ENCODE measurements at regions not wholly inside any gene's neighbourhood (a gene's known extent, or its start where the extent isn't known, plus 50 kb on each side); places are given as distances from the start of the nearest gene placed in this dataset.
A peak's percentile ranks its signal among the peaks of the same experiment; 100 is the strongest.
"Not testable (repeated sequence)": the region's sequence is repeated elsewhere in the genome, so short reads cannot be mapped to it uniquely, and the experiment has no call there.

GRCh38 chr5:101782352-101783103 is 513.6 kb downstream of the SLCO4C1 start:
- no peak for DNase-seq (ENCODE audit: low spot score)
- in situ Hi-C loops (cut with MboI; ENCODE audit: low pct_unique_long_range_greater_than_20kb, low sequenced_read_pairs, unreplicated experiment) = no loop called here
- TF ChIP-seq CTCF (IDR thresholded peaks at IDR 0.05; ENCODE audit: extremely low read depth, insufficient read depth, missing control alignments) = no peak

DNA sequence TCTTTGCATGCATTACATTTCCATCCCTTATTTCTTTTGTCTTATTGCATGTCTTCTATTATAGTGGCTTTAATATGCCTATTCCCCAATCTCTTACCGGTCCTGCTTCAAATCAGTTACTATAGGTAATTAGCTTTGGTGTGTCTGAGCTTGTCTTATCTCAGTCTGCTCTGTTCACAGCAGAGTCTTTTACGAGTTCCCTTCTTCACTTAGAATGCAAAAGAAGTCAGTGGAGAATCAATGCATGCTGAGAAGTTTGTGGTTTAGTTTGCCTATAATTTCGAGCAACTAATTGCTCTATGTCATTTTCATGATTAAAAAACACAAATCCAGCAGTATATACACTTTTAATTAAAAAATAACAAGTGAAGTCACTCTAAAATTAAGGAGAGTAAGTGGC is 545.0 kb downstream of the SLCO4C1 start:
- in situ Hi-C loops (cut with MboI; ENCODE audit: low pct_unique_long_range_greater_than_20kb, low sequenced_read_pairs, unreplicated experiment) = no loop called here
- TF ChIP-seq CTCF (IDR thresholded peaks at IDR 0.05; ENCODE audit: extremely low read depth, insufficient read depth, missing control alignments) = no peak

DNA sequence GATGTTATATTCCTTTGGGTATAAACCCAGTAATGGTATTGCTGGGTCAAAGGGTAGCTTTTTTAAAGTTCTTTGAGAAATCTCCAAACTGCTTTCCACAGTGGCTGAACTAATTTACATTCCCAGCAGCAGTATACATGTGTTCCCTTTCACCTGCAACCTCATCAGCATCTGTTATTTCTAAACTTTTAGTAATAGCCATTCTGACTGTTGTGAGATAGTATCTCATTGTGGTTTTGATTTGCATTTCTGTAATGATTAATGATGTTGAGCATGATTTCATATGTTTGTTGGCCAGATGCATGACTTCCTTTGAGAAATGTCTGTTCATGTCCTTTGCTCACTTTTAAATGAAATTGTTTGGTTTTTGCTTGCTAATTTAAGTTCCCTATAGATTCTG is 553.1 kb downstream of the SLCO4C1 start:
- in situ Hi-C loops (cut with MboI; ENCODE audit: low pct_unique_long_range_greater_than_20kb, low sequenced_read_pairs, unreplicated experiment); DNase-seq (ENCODE audit: low spot score): not testable (repeated sequence)

More for the DNA sequence above, 545.0 kb downstream of the SLCO4C1 start:
- no peak for DNase-seq (ENCODE audit: low spot score)

- TF ChIP-seq CTCF (IDR thresholded peaks at IDR 0.05; ENCODE audit: extremely low read depth, insufficient read depth, missing control alignments) = peak; percentile 24
- in situ Hi-C loops (cut with MboI; ENCODE audit: low pct_unique_long_range_greater_than_20kb, low sequenced_read_pairs, unreplicated experiment) = no loop called here
- no peak for DNase-seq (ENCODE audit: low spot score)
Observed at GRCh38 chr5:101728933-101729332, 567.2 kb downstream of the SLCO4C1 start.

- in situ Hi-C loops (cut with MboI; ENCODE audit: low pct_unique_long_range_greater_than_20kb, low sequenced_read_pairs, unreplicated experiment) = no loop called here
- TF ChIP-seq CTCF (IDR thresholded peaks at IDR 0.05; ENCODE audit: extremely low read depth, insufficient read depth, missing control alignments) = no peak
Observed at GRCh38 chr5:101721543-101721942, 574.5 kb downstream of the SLCO4C1 start.

GRCh38 chr5:101720033-101720432 is 576.1 kb downstream of the SLCO4C1 start:
- DNase-seq (ENCODE audit: low spot score) = no peak
- no peak for TF ChIP-seq CTCF (IDR thresholded peaks at IDR 0.05; ENCODE audit: extremely low read depth, insufficient read depth, missing control alignments)
- in situ Hi-C loops (cut with MboI; ENCODE audit: low pct_unique_long_range_greater_than_20kb, low sequenced_read_pairs, unreplicated experiment) = no loop called here

More at GRCh38 chr5:101721543-101721942, 574.5 kb downstream of the SLCO4C1 start:
- DNase-seq (ENCODE audit: low spot score) = no peak

- in situ Hi-C loops (cut with MboI; ENCODE audit: low pct_unique_long_range_greater_than_20kb, low sequenced_read_pairs, unreplicated experiment) = no loop called here
- DNase-seq (ENCODE audit: low spot score) = no peak
Observed at GRCh38 chr5:101717721-101718120, 578.4 kb downstream of the SLCO4C1 start.

More at GRCh38 chr5:101717721-101718120, 578.4 kb downstream of the SLCO4C1 start:
- TF ChIP-seq CTCF (IDR thresholded peaks at IDR 0.05; ENCODE audit: extremely low read depth, insufficient read depth, missing control alignments) = no peak
